GM18511 (cell line): ENCODE measurements at regions not wholly inside any gene's neighbourhood (a gene's known extent, or its start where the extent isn't known, plus 50 kb on each side); places are given as distances from the start of the nearest gene placed in this dataset.

Source experiments
- ATAC-seq: cut with Tn5 transposase; IDR thresholded peaks from one replicate; pipeline ENCODE4 v1.9.1; 2021; ENCODE audit warnings: mild to moderate bottlenecking, moderate library complexity; ENCODE audit not compliant: unreplicated experiment

DNA sequence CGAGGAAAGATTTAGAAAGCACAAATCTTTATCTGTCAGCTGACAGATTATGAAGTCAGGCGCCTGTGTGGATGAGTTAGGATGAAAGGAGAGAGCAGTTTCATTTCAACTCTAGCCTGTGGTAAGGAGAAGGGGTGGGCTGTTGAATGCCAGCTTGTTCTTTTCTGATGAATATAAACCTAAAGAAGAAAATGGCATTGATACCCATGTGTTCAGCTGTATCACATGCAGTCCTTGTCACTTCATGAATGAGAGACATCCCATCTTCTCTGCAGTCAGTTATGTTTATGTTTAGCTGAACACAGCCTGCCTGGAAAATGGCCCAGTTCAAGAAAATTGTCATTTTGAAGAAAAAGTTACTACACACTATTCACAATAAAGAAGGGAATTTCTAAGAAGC, 345.7 kb upstream of the RBMS3 start:
- peak; percentile 41 for ATAC-seq

DNA sequence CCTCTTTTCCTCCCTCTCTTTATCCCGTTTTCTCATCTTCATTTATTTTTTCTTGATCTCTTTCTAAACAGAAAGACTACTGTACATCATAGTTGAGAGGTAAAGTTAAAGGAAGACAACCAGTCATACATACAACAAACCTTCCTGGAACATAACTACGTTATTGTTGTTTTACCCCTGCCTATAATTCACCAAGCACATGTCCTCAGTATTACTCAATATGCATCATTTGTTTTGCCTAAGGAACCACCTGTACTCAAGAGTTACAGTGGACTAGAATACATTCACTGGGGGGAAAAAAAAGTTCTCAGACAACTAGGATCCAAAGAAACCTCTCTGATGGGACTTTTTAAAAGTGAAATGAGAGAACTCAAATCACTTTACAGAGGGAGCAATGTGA, 344.7 kb upstream of the RBMS3 start:
- ATAC-seq = no peak

DNA sequence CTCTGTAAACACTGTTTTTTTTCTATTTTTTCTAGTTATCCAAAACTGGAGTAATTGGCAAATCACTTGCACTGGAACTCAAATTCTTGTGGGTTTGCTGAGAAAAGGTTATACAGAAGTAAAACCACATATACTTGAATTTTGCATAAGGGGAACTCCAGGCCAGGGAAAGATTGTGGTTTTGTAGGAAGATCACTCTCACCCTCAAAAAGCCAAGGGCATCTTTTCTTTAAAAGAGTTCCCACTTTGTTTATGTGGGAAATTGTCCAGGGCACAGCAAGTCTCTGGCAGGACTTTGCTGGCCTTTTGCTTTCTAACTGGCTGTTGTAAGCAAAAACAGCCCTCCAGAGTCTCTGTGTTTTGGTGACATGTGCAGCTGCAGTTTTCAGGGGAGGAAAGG, 340.3 kb upstream of the RBMS3 start:
- peak; percentile 90 for ATAC-seq

DNA sequence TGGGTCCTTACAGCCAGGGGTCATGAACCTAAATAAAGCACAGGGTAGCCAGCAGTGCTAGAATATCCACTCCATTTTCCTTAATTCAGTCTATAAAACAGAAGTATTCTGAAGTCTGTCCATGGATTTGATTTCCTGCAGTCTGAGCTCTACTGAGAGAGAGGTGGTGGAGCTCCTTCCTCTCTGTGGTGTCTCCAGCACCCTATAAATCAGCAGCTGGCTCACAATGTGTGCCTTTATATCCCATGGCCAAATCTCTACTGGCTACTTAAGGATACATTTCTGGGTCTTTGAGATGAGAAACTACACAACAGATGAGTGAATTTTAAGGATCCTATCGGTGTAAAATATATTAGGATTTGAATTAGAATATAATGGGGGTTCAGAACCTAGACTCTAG, 339.9 kb upstream of the RBMS3 start:
- peak; percentile 26 for ATAC-seq

DNA sequence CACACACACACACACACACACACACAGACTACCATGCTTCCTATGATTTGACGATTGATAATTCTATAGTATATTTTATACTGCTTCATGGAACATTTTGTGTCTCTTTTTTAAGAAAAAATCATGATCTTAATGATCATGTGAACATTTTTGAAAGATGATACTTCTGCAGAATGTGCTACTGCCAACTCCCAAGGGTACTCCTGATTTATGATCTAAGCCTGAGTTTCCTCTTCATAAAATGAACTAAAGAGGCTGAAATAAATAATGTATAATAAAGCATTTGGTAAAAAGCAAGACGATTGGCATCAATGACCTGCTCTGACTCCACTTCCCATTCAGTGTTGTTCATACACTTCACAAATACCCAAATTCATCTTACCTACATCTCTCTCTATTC, 333.8 kb upstream of the RBMS3 start:
- no peak for ATAC-seq

DNA sequence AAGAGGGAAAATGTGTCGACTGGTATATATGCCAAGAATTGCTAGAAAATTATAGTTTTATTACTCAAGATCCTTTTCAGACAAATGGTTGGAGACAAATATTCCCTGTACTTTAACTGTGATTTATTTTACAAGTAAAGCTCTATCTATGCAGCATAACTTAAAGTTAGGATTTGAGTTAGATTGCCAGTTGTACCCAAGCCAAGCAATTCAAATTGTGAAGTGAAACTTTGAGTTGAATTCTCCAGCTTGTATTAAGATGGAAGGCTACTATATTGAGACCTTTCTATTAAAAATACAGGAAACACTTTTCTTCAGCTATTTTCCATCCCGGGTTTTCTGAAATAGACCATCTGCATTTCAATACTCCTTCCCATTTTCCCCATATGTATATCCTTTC, 333.1 kb upstream of the RBMS3 start:
- ATAC-seq = no peak

DNA sequence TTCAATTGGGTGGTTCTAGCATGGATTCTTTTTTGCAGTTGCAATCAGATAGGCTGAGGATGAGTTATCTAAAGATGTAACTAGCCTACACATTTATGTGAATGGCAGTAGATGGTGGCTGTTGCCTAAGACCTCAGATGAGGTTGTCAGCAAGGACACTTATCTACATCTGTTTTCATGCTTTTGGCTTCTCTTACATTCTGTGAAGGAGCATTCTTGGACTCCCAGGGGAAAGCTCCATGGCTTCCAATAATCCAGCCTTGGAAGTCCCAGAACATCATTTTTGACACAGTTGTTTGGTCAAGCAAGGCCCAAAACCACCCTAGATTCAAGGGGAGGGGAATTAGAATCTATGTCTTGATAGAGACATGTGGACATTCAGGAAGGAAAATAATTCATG, 332.2 kb upstream of the RBMS3 start:
- no peak for ATAC-seq

DNA sequence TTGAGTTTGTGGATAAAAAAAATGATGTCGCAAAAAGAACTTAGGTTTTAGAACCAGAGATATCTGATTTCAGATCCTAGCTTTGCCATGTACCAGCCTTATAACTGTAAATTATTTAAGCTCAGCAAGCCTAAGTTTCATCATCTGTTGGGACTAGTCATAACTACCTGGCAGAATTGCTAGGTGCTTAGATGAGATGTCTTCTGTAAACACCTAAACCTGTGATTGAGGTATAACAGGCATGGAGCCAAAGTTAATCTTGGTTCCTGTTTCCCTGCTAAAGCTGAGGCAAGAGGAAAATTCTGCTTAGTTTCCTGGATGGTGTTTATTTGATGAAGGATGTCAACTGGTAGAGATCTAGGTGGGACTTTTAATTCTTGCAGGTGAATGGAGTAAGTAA, 331.3 kb upstream of the RBMS3 start:
- ATAC-seq = no peak

DNA sequence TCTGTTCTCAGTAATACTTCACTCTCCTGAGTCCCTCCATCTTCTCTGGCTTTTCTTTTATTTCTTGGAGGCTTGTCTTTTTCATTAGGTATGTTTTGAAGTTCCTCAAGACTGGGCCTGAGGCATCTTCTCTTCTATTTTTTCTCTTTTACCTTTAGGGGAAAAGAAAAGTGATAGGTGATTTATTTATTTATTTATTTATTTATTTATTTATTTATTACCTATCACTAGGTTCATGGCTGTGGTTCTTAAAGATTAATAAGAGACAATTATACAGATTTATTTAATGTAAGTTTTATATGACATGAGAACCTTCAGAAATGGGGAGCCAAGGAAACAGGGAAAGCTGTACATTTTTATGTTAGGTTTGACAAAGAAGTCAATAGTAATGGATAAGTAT, 330.3 kb upstream of the RBMS3 start:
- ATAC-seq = no peak

DNA sequence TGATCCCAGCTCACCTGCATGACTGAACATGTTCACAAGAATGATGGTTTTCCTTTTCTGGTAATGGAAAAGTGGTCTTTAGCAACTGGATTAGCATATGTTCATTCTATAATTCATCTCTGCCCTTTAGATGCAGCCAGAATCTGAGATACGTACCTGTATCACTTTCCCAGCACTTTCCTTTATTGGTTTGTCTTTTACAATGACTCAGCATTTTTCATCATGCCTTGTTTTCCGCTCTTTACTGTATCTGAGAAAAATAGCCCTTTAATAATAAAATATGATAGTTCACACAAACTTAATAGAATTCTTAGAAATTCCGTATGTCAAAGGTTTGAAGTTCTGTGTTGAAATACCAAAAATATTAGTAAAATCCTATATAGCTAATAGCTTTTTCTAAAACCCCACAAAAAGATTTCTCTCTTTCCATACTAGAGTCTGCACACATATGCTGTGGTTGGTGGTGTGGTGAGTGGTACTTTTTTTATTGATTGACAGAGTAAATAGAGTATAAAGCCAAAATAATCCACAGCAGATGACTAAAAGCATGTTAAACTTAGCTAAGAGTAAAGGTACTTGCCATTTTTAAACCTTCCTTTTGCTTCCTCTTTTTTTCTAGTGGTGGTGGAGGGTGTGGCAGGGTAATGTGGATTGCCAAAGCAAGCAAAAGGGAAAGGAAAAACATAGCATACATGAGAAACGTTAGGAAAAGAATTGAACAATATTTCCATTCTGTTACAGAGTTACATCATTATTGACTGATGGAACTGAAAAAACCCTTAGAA, 328.9 kb upstream of the RBMS3 start:
- no peak for ATAC-seq

DNA sequence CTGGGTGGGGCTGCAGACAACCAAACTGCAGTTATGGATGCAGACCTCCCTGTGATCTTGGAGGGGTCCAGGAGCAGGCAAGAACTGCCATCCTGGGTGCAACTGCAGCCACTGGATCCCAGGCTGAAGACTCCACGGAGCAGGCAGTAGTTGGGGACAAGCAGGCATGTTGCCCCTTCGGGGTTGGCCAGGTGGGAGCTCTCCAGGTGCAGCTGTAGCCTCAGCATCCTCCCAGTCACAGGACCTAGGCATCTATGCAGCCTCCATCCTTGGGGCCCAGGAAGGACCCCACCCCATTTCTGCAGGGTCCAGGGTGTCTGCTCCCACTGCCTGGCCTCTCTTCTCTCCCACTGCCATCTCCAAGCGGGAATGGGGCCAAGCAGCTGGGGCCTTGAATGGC, 322.2 kb upstream of the RBMS3 start:
- ATAC-seq = no peak

DNA sequence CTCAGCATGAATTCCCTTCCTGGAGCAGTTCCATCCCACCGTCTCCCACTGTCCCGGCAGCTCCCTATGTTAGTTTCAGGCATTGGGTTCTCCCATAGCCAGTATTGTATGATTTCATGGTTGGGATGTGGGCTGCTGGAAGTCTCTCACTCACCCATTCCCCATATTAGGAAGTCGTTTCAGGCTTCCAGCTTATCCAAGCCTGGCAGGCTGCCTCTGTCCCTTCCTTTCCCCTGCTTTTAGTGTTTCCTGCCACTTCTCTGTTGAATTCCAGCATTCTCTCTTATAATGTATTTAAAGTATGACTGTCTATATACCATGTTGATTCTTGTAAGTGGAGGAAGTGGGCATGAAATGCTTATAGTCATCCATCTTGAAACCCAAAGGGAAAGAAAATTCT, 309.7 kb upstream of the RBMS3 start:
- no peak for ATAC-seq

DNA sequence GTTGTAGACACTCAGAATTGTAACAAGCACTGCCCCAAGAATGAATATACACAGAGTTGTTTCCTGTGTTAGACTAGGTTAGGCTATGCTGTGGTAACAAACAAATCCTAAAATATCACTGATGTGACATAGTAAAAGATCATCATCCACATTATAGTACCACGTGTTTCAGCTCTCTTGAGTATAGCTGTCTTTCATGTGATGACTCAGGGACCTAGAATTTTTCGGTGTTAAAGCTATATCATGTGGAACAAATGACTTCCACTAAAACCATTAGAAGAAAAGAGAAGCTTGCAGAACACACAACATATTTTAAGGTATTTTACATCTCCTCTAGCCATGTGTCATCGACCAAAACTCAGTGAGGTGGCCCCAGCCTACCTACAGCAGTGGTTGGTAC, 307.9 kb upstream of the RBMS3 start:
- ATAC-seq = peak; percentile 77

DNA sequence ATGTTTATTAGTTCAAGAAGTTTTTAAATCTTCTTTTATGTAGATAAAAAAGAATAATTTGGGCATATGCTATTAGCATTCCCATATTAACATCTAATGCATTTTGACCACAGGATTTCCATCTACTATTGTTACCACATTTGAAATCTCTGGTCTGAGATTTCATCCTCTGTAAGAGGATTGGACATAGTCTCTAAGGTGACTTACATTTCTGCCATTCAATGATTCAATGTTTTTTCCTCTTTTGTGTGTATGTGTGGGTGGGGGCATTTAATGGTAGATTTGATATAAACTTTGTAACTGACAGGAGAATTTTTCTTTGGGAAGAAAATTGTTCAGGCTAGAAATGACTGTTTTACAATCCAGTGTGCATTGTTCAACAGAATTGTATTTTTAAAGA, 307.3 kb upstream of the RBMS3 start:
- no peak for ATAC-seq

DNA sequence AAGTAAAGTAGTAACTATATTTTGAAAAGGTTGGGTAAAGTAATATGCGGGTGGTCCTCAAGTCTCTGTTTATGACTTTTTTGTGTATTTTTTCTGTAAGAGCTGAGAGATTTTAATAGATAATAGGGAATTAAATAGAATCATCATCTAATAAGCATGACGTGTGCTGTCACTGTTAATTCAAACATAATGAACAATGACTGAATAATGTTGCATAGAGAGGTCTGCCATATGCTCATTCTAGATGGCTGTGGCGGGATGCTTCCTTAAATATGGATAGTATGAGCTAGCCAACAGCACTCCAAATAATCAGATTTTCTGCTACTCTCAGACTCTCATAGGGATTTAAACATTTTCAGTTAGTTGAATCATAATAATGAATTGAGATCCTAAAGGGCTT, 302.8 kb upstream of the RBMS3 start:
- no peak for ATAC-seq

DNA sequence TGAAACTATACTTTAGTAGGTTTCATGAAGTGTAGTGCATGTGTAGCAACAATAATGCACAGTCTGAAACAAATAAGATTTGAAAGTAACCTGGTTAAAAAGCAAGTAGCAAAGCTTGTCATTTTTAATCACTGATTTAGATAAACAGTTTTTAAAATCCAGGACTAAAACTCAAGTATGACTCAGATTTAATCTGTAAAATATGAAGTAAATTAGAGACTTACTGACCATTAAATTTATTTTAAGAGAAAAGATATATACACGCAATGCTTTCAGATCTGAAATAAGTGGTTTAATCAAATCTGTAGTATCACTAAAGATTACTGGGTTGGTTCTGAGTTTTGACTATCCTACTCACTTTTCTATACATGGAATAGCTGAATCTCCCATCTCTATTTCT, 300.7 kb upstream of the RBMS3 start:
- ATAC-seq = no peak

DNA sequence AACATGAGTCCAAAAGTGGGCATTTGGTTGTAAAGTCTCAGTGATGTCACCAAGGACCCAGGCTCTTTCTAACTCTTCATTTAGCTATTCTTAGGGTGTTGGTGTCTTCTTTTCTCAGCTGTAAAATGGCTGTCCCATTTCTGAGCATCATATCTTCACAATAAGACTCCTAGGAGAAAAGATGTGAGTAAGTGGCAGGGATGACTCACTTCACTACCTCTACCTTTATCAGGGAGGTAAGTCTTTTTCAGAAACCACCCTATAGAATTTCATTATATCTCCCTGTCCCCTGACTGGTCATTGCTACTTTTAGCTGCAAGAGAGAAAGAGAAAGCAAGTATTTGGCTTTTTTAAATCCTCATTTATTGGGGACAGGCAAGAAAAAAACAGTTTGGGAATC, 300.2 kb upstream of the RBMS3 start:
- no peak for ATAC-seq

DNA sequence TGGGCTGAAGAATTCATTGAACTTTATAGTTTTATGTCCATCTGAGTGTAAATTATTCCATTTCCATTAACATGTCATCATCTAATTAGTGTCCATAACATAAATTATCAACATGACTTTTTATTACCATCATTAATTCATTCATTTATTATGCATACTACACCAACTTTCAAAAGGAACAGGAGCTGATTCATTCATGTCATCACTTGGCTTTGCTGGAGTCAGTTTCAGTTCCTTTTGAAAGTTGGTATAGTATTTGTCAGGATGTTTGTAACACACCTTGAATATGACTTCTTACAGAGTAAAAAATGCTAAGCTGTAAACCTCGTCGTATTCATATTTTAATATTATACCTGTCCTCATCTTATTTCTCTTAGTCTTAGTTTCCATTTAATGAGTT, 298.0 kb upstream of the RBMS3 start:
- ATAC-seq = peak; percentile 93

DNA sequence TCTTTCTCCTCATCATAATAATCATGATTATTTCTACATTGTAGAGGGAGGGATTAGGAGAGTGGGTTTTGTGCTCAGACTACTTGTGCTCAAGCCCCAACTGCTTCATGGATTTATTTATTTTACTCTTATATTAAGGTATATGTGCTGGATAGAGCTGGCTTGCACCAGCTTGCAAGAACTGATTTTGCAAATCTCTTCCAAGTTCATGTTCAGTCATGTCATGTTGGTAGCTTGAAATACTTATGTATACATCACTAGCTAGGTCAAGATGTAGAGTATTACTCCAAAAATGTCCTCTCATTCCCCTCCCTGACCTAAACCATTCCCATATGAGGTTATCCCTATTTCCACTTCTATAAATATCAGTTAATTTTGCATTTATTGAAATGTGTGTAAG, 293.9 kb upstream of the RBMS3 start:
- ATAC-seq = no peak

DNA sequence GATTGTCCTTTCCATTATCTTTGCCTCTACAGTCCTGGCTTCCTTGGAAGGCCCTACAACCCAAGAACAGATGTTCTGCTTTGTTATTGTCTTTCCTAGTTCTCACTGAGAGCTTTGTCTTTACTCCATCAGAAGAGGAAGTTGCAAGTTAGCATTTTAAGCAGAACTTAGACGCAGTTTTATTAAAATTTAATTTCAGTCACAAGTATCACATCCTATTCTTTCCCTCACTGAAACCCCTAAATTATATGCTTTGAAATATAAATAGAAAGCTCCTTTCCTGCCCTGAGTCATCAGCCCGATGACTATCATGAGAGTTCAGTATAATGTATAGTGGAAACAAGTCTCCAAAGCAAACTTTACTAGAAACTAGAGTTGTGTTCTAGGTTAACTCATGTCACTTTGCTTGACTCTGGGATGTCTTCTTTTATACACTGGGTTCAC, 291.2 kb upstream of the RBMS3 start:
- ATAC-seq = peak; percentile 93

DNA sequence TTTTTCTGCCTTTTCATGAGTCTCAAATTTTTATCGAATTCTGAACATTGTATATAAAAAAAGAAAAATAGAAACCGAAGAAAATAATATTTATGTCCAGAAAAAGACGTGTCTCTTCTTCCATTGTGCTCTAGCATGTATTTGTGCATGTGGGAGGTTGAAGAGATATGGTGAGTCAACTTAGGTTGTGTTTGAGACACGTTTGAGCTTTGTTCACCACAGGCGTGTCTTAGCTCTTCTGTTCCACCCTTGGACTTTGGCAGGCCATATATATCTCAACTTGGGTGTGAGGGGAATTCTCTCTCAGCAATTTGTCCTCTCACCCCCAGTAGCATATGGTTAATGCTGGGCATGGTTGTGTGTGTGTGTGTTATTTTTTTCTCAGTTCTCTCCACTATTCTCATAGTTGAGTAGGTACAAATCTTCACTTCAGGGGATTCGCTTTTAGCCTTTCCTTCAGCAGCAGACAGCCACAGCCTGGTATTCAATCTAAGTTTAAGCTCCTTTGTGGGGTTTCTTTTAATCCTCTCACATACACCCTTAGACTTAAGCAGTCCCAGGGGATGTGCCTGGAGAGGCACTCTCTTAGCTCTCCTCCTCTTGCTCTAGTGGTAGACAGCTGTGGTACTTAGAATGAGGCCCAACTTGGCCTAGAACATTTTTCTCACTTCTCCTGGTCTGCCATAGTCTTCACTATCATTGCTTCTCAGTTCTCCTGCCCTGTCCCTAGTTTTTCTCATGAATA, 286.5 kb upstream of the RBMS3 start:
- no peak for ATAC-seq

DNA sequence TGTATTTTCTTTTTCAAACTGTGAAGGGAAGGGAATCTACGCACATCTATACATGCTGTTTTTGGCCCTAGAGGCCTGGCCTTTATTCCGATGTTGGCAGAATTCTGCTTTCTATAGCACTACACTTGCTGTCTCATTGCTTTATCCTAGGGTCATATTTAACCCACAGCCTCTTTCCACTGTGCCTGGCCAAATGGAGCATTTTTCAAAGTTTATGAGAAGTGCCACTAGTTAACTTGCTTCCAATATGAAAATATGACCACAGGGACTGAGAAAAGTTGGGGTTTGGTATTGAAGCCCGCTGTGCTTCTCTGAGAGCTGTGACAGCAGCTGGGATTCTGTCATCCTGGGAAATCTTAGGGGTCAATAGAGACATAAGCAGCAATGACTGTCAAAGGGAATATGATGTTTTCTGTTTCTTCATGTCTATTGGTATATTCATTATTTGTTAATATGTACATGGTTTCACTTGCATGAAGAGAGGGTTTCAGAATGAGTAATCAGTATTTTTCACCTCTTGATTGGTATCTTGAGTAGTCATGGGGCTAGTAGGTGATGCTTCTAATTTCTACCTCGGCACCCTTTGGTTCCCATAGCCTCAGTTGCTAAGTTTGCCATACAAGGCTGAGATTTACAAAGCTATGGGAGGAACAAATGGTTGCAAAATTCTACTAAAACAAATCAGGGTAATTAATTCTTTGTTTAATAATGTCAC, 275.8 kb upstream of the RBMS3 start:
- ATAC-seq = peak; percentile 100
